ENCODE measurements at regions not wholly inside any gene's neighbourhood (a gene's known extent, or its start where the extent isn't known, plus 50 kb on each side); places are given as distances from the start of the nearest gene placed in this dataset.

DNA sequence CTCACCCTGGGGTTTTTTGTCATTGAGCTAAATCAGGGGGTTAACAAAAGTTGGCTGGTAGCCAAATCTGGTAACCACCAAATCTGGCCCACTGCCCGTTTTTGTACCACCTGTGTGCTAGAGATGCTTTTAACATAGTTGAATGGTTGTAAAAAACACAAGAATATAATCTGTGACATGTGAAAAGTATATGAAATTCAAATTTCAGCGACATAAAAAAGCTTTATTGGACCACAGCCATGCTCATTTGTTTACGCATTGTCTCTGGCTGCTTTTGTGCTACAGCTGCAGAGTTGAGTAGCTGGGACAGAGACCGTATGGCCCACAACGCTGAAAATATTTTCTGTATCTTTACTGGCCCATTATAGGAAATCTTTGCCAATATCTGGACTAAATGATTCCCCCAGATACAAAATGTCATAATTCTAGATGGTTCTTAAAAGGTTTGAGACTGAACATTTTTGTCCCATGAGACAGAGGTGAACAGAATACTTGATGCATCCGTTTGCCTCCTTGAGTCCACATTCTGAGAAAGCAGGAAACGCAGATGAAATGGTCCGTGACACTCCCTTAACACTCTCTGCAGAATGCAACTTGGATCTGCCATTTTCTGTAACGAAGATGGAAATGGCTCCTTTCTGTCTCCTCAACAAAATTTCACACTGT lies 120.9 kb upstream of the PDZRN3 start:
- Histone ChIP-seq H3K9me3 (no peaks in the 10 kb centered on the region), H3K27me3 (no peaks in the 10 kb centered on the region), H3K4me1 (no peaks in the 10 kb centered on the region), H3K4me3 (no peak overlapping the region), H3K36me3 (no peaks in the 10 kb centered on the region), H3K27ac (no peak overlapping the region)
- 57 to 60% methylated on average over 9 of the region's 9 CpGs for WGBS, 2 donors
- intact Hi-C loops (cut with DNase I) = no loop called here
- DNase-seq (no peak), ATAC-seq (no peak), FAIRE-seq (no peak)
- TF ChIP-seq, protein P1, sequence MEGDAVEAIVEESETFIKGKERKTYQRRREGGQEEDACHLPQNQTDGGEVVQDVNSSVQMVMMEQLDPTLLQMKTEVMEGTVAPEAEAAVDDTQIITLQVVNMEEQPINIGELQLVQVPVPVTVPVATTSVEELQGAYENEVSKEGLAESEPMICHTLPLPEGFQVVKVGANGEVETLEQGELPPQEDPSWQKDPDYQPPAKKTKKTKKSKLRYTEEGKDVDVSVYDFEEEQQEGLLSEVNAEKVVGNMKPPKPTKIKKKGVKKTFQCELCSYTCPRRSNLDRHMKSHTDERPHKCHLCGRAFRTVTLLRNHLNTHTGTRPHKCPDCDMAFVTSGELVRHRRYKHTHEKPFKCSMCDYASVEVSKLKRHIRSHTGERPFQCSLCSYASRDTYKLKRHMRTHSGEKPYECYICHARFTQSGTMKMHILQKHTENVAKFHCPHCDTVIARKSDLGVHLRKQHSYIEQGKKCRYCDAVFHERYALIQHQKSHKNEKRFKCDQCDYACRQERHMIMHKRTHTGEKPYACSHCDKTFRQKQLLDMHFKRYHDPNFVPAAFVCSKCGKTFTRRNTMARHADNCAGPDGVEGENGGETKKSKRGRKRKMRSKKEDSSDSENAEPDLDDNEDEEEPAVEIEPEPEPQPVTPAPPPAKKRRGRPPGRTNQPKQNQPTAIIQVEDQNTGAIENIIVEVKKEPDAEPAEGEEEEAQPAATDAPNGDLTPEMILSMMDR (IDR thresholded peaks at IDR 0.05) = no peak

DNA sequence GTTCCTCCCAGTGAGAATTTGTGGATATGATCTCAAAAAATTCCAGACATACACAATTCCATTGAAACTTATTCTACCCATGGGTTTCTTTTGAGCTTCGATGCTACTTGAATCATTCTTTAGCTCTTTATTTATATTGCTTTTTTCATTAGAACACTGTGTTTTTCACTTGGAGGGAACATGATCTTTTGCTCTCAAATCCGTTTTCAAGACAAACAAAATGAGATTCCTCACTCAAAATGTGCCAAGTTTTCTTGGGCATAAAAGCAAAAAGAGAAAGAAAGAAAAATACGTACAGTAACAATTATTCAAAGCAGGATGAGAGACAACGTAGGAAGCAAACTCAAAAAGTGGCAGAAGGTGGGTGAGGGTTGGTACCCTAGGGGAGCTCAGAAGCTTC lies 118.8 kb upstream of the PDZRN3 start:
- FAIRE-seq (no peak), DNase-seq (no peak), ATAC-seq (no peak)
- Histone ChIP-seq H3K9me3 (no peaks in the 10 kb centered on the region), H3K27me3 (no peaks in the 10 kb centered on the region), H3K4me1 (no peaks in the 10 kb centered on the region), H3K36me3 (no peaks in the 10 kb centered on the region), H3K27ac (no peak overlapping the region), H3K4me3 (no peak overlapping the region)
- intact Hi-C loops (cut with DNase I) = no loop called here
- 72 to 76% methylated on average over 4 of the region's 4 CpGs for WGBS, 2 donors
- TF ChIP-seq, protein P1 (IDR thresholded peaks at IDR 0.05) = no peak

DNA sequence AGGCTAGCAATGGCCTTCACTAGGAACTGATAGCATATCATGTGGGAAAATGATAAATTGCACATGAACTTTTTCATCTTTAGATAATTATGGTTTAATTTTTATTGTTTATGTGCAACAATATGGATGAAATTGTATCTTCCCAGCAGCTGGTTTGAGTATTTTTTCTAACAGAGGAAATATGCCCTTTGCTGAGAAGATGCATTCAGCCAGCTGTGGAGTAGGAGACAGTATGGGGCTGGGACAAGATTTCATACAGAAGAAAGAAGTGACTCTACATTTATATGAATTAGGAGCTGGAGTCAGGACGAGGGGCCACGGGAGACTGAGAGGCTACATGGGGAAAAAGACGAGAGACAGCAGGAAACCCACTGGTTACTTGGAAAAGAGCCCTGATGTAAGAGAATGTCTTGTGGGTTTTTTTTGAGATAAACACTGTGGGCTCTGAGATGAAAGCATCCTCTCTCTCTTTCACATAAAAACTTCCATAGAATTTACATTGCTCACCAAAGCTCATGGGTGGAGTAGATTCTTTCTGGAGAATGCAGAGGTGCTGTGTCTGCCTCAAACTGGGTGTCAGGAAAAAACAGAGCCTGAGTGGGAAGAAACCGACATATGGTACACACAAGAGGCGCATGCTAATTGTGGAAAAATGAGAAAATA lies 115.2 kb upstream of the PDZRN3 start:
- H3K4me1 ChIP-seq = no peaks in the 10 kb centered on the region
- ATAC-seq (no peak), FAIRE-seq (no peak)

DNA sequence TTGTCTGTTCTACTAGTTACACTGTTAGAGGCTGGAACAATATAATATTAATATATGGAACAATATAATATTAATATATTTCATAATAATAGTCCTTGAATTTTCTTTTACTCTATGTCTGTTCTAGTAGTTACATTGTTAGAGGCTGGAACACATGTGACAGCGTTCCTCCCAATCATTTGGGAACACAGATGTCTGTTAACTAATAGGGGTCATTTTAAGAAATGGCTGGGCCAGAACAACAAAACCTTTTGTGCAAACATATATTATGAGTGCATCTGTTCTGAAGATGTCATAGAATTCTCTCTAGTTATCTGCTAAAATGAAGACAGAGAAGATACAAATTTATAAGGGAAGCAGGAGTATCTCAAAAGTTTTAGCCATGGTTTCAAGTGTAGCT lies 114.0 kb upstream of the PDZRN3 start:
- Histone ChIP-seq H3K4me3 (no peak overlapping the region), H3K27me3 (no peaks in the 10 kb centered on the region), H3K27ac (no peak overlapping the region), H3K4me1 (no peaks in the 10 kb centered on the region), H3K36me3 (no peaks in the 10 kb centered on the region), H3K9me3 (no peaks in the 10 kb centered on the region)
- TF ChIP-seq, protein P1 (IDR thresholded peaks at IDR 0.05) = no peak
- FAIRE-seq (no peak), ATAC-seq (no peak), DNase-seq (no peak)
- intact Hi-C loops (cut with DNase I) = no loop called here
- 79 to 80% methylated on average over 1 of the region's 1 CpG for WGBS, 2 donors

More for the DNA sequence above, 115.2 kb upstream of the PDZRN3 start:
- 72 to 89% methylated on average over 5 of the region's 5 CpGs for WGBS, 2 donors
- no peaks in the 10 kb centered on the region for H3K36me3 ChIP-seq
- no peak for DNase-seq
- TF ChIP-seq, protein P1 (IDR thresholded peaks at IDR 0.05) = no peak
- no peaks in the 10 kb centered on the region for H3K27me3 ChIP-seq
- H3K4me3 ChIP-seq = no peak overlapping the region
- no peak overlapping the region for H3K27ac ChIP-seq
- intact Hi-C loops (cut with DNase I) = no loop called here
- H3K9me3 ChIP-seq = no peaks in the 10 kb centered on the region

Data from pancreas (tissue), 10 donors.